H9 (cell line): ENCODE measurements at regions not wholly inside any gene's neighbourhood (a gene's known extent, or its start where the extent isn't known, plus 50 kb on each side); places are given as distances from the start of the nearest gene placed in this dataset.

ENCODE experiments used
- DNase-seq: peaks from one replicate; pipeline ENCODE4 v3.0.0-alpha.2; 2017
- H2AFZ ChIP-seq: one replicate; pipeline ENCODE4 v1.6.1; 2013; ENCODE audit warnings: mild to moderate bottlenecking, low read length, control low read depth, moderate library complexity
- H2AK5ac ChIP-seq: 2 replicates; pipeline ENCODE4 v1.6.1; 2013; ENCODE audit warnings: low read length, control low read depth, mixed read lengths; ENCODE audit not compliant: insufficient read length
- H2BK120ac ChIP-seq: one replicate; pipeline ENCODE4 v1.6.1; 2013; ENCODE audit warnings: low read depth, mild to moderate bottlenecking, low read length, control low read depth, inconsistent platforms; ENCODE audit not compliant: poor library complexity, severe bottlenecking
- H2BK12ac ChIP-seq: 2 replicates; pipeline ENCODE4 v1.6.1; 2013; ENCODE audit warnings: low read length, control low read depth, mixed read lengths, low read depth; ENCODE audit not compliant: insufficient read length
- H2BK15ac ChIP-seq: 2 replicates; pipeline ENCODE4 v1.6.1; 2013; ENCODE audit warnings: low read depth, low read length, control low read depth
- H2BK20ac ChIP-seq: one replicate; pipeline ENCODE4 v1.6.1; 2013; ENCODE audit warnings: low read depth, mild to moderate bottlenecking, low read length, control low read depth, inconsistent platforms; ENCODE audit not compliant: poor library complexity, severe bottlenecking
- H2BK5ac ChIP-seq: 2 replicates; pipeline ENCODE4 v1.6.1; 2013; ENCODE audit warnings: low read length, control low read depth, mixed read lengths; ENCODE audit not compliant: insufficient read length
- H3K14ac ChIP-seq: 2 replicates; pipeline ENCODE4 v1.6.1; 2013; ENCODE audit warnings: low read length, control low read depth; ENCODE audit not compliant: insufficient read depth
- H3K18ac ChIP-seq: 2 replicates; pipeline ENCODE4 v1.6.1; 2013; ENCODE audit warnings: low read depth, mild to moderate bottlenecking, mixed read lengths, low read length, control low read depth; ENCODE audit not compliant: insufficient read length
- H3K23ac ChIP-seq: 2 replicates; pipeline ENCODE4 v1.6.1; 2013; ENCODE audit warnings: low read length, control low read depth, mixed read lengths, low read depth; ENCODE audit not compliant: insufficient read length
- H3K23me2 ChIP-seq: 2 replicates; pipeline ENCODE4 v1.6.1; 2013; ENCODE audit warnings: low read depth, mild to moderate bottlenecking, mixed read lengths, low read length, control low read depth; ENCODE audit not compliant: insufficient read length, poor library complexity, severe bottlenecking
- H3K27ac ChIP-seq: 2 replicates; pipeline ENCODE4 v1.5.1; 2013; ENCODE audit warnings: low read length, control low read depth, mixed read lengths, low read depth; ENCODE audit not compliant: insufficient read length
- H3K27me3 ChIP-seq: 2 replicates; pipeline ENCODE4 v1.6.1; 2013; ENCODE audit warnings: low read length, control low read depth, inconsistent platforms; ENCODE audit not compliant: insufficient read depth
- H3K4ac ChIP-seq: 2 replicates; pipeline ENCODE4 v1.6.1; 2013; ENCODE audit warnings: low read depth, mild to moderate bottlenecking, control low read depth, inconsistent platforms, low read length, moderate library complexity
- H3K4me1 ChIP-seq: 2 replicates; pipeline ENCODE4 v1.6.1; 2013; ENCODE audit warnings: low read length, control low read depth, inconsistent platforms; ENCODE audit not compliant: insufficient read depth
- H3K4me2 ChIP-seq: 2 replicates; pipeline ENCODE4 v1.6.1; 2013; ENCODE audit warnings: low read length, control low read depth, mixed read lengths; ENCODE audit not compliant: insufficient read length, insufficient read depth
- H3K56ac ChIP-seq: 2 replicates; pipeline ENCODE4 v1.6.1; 2013; ENCODE audit warnings: low read depth, mild to moderate bottlenecking, mixed read lengths, low read length, control low read depth; ENCODE audit not compliant: insufficient read length
- H3K79me1 ChIP-seq: 2 replicates; pipeline ENCODE4 v1.6.1; 2013; ENCODE audit warnings: low read depth, mild to moderate bottlenecking, moderate library complexity, low read length, control low read depth, inconsistent platforms; ENCODE audit not compliant: insufficient read depth, poor library complexity, severe bottlenecking
- H3K79me2 ChIP-seq: 2 replicates; pipeline ENCODE4 v1.6.1; 2013; ENCODE audit warnings: low read length, control low read depth, inconsistent platforms; ENCODE audit not compliant: insufficient read depth
- H3K9ac ChIP-seq: 2 replicates; pipeline ENCODE4 v1.6.1; 2013; ENCODE audit warnings: low read length, control low read depth, mixed read lengths; ENCODE audit not compliant: insufficient read length; ENCODE audit errors: extremely low read depth
- H3K9me3 ChIP-seq: one replicate; pipeline ENCODE4 v1.6.1; 2013; ENCODE audit warnings: low read depth, low read length, inconsistent platforms; ENCODE audit not compliant: control insufficient read depth
- H3T11ph ChIP-seq: one replicate; pipeline ENCODE4 v1.6.1; 2013; ENCODE audit warnings: mild to moderate bottlenecking, low read length, control low read depth, inconsistent platforms
- H4K20me1 ChIP-seq: one replicate; pipeline ENCODE4 v1.6.1; 2013; ENCODE audit not compliant: control insufficient read depth, insufficient read length, insufficient read depth
- H4K5ac ChIP-seq: 2 replicates; pipeline ENCODE4 v1.6.1; 2013; ENCODE audit warnings: low read depth, mild to moderate bottlenecking, mixed read lengths, low read length, control low read depth; ENCODE audit not compliant: insufficient read length
- H4K8ac ChIP-seq: replicated peaks from 2 replicates; pipeline ENCODE4 v1.6.1; 2013; ENCODE audit warnings: low read length, control low read depth, mixed read lengths, low read depth; ENCODE audit not compliant: insufficient read length
- H4K91ac ChIP-seq: 2 replicates; pipeline ENCODE4 v1.6.1; 2013; ENCODE audit warnings: low read depth, mild to moderate bottlenecking, moderate library complexity, mixed read lengths, low read length, control low read depth; ENCODE audit not compliant: insufficient read length
- H3K27ac Mint-ChIP-seq, 3 experiments: 2 replicates in 2 of 3; 3 replicates in 1 of 3; pipeline ENCODE4 v1.8.0; 2020 to 2021; ENCODE audit warnings: mixed read lengths in 3 of 3, mild to moderate bottlenecking in 1 of 3, moderate library complexity in 1 of 3
- H3K27me3 Mint-ChIP-seq: 2 replicates; pipeline ENCODE4 v1.8.0; 2021; ENCODE audit warnings: low read depth, mild to moderate bottlenecking, moderate library complexity, mixed read lengths
- H3K36me3 Mint-ChIP-seq, 3 experiments: 2 replicates in 2 of 3; 3 replicates in 1 of 3; pipeline ENCODE4 v1.8.0; 2020 to 2021; ENCODE audit warnings: low read depth in 3 of 3, mixed read lengths in 3 of 3; ENCODE audit not compliant: insufficient read depth in 1 of 3
- H3K4me1 Mint-ChIP-seq, 2 experiments: 2 replicates each; pipeline ENCODE4 v1.8.0; 2020; ENCODE audit warnings: mixed read lengths in 2 of 2
- H3K4me3 Mint-ChIP-seq, 2 experiments: 2 replicates in 1 of 2; 3 replicates in 1 of 2; pipeline ENCODE4 v1.8.0; 2020 to 2021; ENCODE audit warnings: mild to moderate bottlenecking in 2 of 2, mixed read lengths in 2 of 2, moderate library complexity in 1 of 2
- H3K9me3 Mint-ChIP-seq, 2 experiments: 2 replicates in 1 of 2; 3 replicates in 1 of 2; pipeline ENCODE4 v1.8.0; 2020; ENCODE audit warnings: mild to moderate bottlenecking in 2 of 2, mixed read lengths in 2 of 2, moderate library complexity in 1 of 2
- CTCF ChIP-seq: fragments of 200-600 bp; sonication (generic); conservative IDR thresholded peaks from 3 replicates; pipeline ENCODE4 v1.8.0; 2021; ENCODE audit warnings: antibody characterized with exemption, mild to moderate bottlenecking
- WGBS: extraction: QIAGEN DNeasy Blood & Tissue Kit; methylation state at CpG from one replicate; pipeline ENCODE4 v1.1.7; 2013; ENCODE audit warnings: missing lambda C conversion rate, low lambda C conversion rate, mixed read lengths; ENCODE audit not compliant: insufficient read length; ENCODE audit errors: extremely low coverage; 5-methylcytosine and 5-hydroxymethylcytosine counted together

GRCh38 chr2:83081826-83082690 is 1377.0 kb downstream of the SUCLG1 start:
- no peaks in the 10 kb centered on the region for H3K23me2 ChIP-seq
- DNase-seq = no peak
- no peaks in the 10 kb centered on the region; a peak in 1 of 7 replicates for H3K36me3 Mint-ChIP-seq
- H3T11ph ChIP-seq = no peak overlapping the region
- H2BK5ac ChIP-seq = no peak overlapping the region
- no peak overlapping the region for H3K4ac ChIP-seq
- no peak overlapping the region for H2BK15ac ChIP-seq
- no peak overlapping the region for H2BK20ac ChIP-seq
- H4K8ac ChIP-seq = no peak overlapping the region
- no peak overlapping the region for H2BK120ac ChIP-seq
- no peaks in the 10 kb centered on the region for H3K9me3 Mint-ChIP-seq
- no peak overlapping the region for H3K56ac ChIP-seq
- no peaks in the 10 kb centered on the region for H3K79me2 ChIP-seq
- no peak overlapping the region for H3K27ac ChIP-seq
- no peak for TF ChIP-seq CTCF
- no peak overlapping the region for H3K9ac ChIP-seq
- H4K20me1 ChIP-seq = no peaks in the 10 kb centered on the region
- H3K27me3 Mint-ChIP-seq = no peaks in the 10 kb centered on the region
- no peaks in the 10 kb centered on the region for H3K27me3 ChIP-seq
- no peak overlapping the region for H4K5ac ChIP-seq
- no peak overlapping the region for H2BK12ac ChIP-seq
- H3K14ac ChIP-seq = no peak overlapping the region
- no peaks in the 10 kb centered on the region; a peak in 1 of 4 replicates for H3K4me1 Mint-ChIP-seq
- H3K4me2 ChIP-seq = no peak overlapping the region
- H3K27ac Mint-ChIP-seq = no peak overlapping the region
- H2AK5ac ChIP-seq = no peak overlapping the region
- H3K4me3 Mint-ChIP-seq = no peak overlapping the region
- no peaks in the 10 kb centered on the region for H3K4me1 ChIP-seq
- H2AFZ ChIP-seq = peak overlapping the region; percentile 29
- WGBS = no CpG with 5 or more reads among the region's 6 CpGs
- no peak overlapping the region for H4K91ac ChIP-seq
- no peaks in the 10 kb centered on the region for H3K79me1 ChIP-seq
- H3K18ac ChIP-seq = no peak overlapping the region
- H3K9me3 ChIP-seq = no peaks in the 10 kb centered on the region
- no peak overlapping the region for H3K23ac ChIP-seq
